ENCODE measurements at regions not wholly inside any gene's neighbourhood (a gene's known extent, or its start where the extent isn't known, plus 50 kb on each side); places are given as distances from the start of the nearest gene placed in this dataset.
A peak's percentile ranks its signal among the peaks of the same experiment; 100 is the strongest.

- 23% methylated on average over 11 of the region's 11 CpGs for WGBS
- Histone ChIP-seq H3K27ac (ENCODE audit: low read depth in 1 of 2, low read length in 2 of 2) (no peak overlapping the region), H3K36me3 (ENCODE audit: control insufficient read depth in 4 of 4, insufficient read depth in 3 of 4, low read depth in 1 of 4, low read length in 3 of 4) (no peaks in the 10 kb centered on the region), H3K9me3 (ENCODE audit: control insufficient read depth in 4 of 4, low read length in 3 of 4) (no peaks in the 10 kb centered on the region), H3K4me3 (ENCODE audit: low read depth in 1 of 3, low read length in 3 of 3) (no peak overlapping the region), H3K9ac (ENCODE audit: low read depth in 1 of 2, low read length in 2 of 2) (no peak overlapping the region), H3K27me3 (ENCODE audit: control insufficient read depth in 4 of 4, insufficient read depth in 4 of 4, low read length in 3 of 4) (no peaks in the 10 kb centered on the region), H3K4me1 (ENCODE audit: control insufficient read depth in 4 of 4, insufficient read depth in 4 of 4, low read length in 3 of 4) (peaks cover 0 to 6% (median 3%) of the 10 kb centered on the region in 4 donors)
- no peak for TF ChIP-seq FOXA2 (IDR thresholded peaks at IDR 0.05)
- peak; percentile 86 to 91 for TF ChIP-seq RAD21 (IDR thresholded peaks at IDR 0.05)
- peak; percentile 78 for TF ChIP-seq CTCF (IDR thresholded peaks at IDR 0.05; ENCODE audit: low read depth, low read length, missing input control)
- peak; percentile 63 for DNase-seq (ENCODE audit: low spot score)
These were observed 91.7 kb upstream of the CXorf66 start for GRCh38 chrX:140057001-140057411.

GRCh38 chrX:140053846-140054245 is 88.5 kb upstream of the CXorf66 start:
- Histone ChIP-seq H3K27ac (ENCODE audit: low read depth in 1 of 2, low read length in 2 of 2) (no peak overlapping the region), H3K27me3 (ENCODE audit: control insufficient read depth in 4 of 4, insufficient read depth in 4 of 4, low read length in 3 of 4) (peaks cover 0 to 2% (median 0%) of the 10 kb centered on the region in 4 donors), H3K4me3 (ENCODE audit: low read depth in 1 of 3, low read length in 3 of 3) (no peak overlapping the region), H3K9me3 (ENCODE audit: control insufficient read depth in 4 of 4, low read length in 3 of 4) (no peaks in the 10 kb centered on the region), H3K4me1 (ENCODE audit: control insufficient read depth in 4 of 4, insufficient read depth in 4 of 4, low read length in 3 of 4) (peaks cover 0 to 6% (median 3%) of the 10 kb centered on the region in 4 donors), H3K36me3 (ENCODE audit: control insufficient read depth in 4 of 4, insufficient read depth in 3 of 4, low read depth in 1 of 4, low read length in 3 of 4) (no peaks in the 10 kb centered on the region), H3K9ac (ENCODE audit: low read depth in 1 of 2, low read length in 2 of 2) (no peak overlapping the region)
- no peak for TF ChIP-seq JUND (IDR thresholded peaks at IDR 0.05)
- no peak for TF ChIP-seq HNF4A (conservative IDR thresholded peaks at IDR 0.05)
- no peak for TF ChIP-seq EGR1 (IDR thresholded peaks at IDR 0.05; ENCODE audit: low read depth in 2 of 2)
- no peak for TF ChIP-seq RXRA (IDR thresholded peaks at IDR 0.05)
- no peak for TF ChIP-seq RAD21 (IDR thresholded peaks at IDR 0.05)
- no peak for TF ChIP-seq NR2F2 (IDR thresholded peaks at IDR 0.05)
- no peak for TF ChIP-seq HNF4G (IDR thresholded peaks at IDR 0.05)
- TF ChIP-seq REST (IDR thresholded peaks at IDR 0.05): no peak
- TF ChIP-seq TAF1 (conservative IDR thresholded peaks at IDR 0.05): no peak
- TF ChIP-seq GABPA (IDR thresholded peaks at IDR 0.05 in 1 of 2, conservative IDR thresholded peaks at IDR 0.05 in 1 of 2): no peak
- TF ChIP-seq FOXA1 (IDR thresholded peaks at IDR 0.05): no peak
- TF ChIP-seq ATF3 (IDR thresholded peaks at IDR 0.05): no peak
- TF ChIP-seq FOXA2 (IDR thresholded peaks at IDR 0.05): no peak
- no peak for TF ChIP-seq CTCF (IDR thresholded peaks at IDR 0.05; ENCODE audit: low read depth, low read length, missing input control)
- TF ChIP-seq ZBTB33 (IDR thresholded peaks at IDR 0.05): no peak
- TF ChIP-seq MAX (IDR thresholded peaks at IDR 0.05): no peak
- no peak for TF ChIP-seq YY1 (IDR thresholded peaks at IDR 0.05)
- 68% methylated on average over 5 of the region's 5 CpGs for WGBS
- no peak for DNase-seq (ENCODE audit: low spot score)
